BLaER1 treated with 17β-estradiol and CSF1 and Interleukin-3, amounts not matched to agents 10 nM and 100 nM (cell line): ENCODE measurements at regions not wholly inside any gene's neighbourhood (a gene's known extent, or its start where the extent isn't known, plus 50 kb on each side); places are given as distances from the start of the nearest gene placed in this dataset.

Source experiments
- H3K27ac ChIP-seq, 11 experiments: shearing (Covaris generic); formaldehyde crosslinking; 2 replicates each; pipeline ENCODE4 v1.8.1; 2022
- H3K27me3 ChIP-seq, 11 experiments: shearing (Covaris generic); formaldehyde crosslinking; 2 replicates each; pipeline ENCODE4 v1.8.1; 2022
- H3K36me3 ChIP-seq, 11 experiments: shearing (Covaris generic); formaldehyde crosslinking; 2 replicates each; pipeline ENCODE4 v1.8.1; 2022
- H3K4me1 ChIP-seq, 10 experiments: shearing (Covaris generic); formaldehyde crosslinking; 2 replicates each; pipeline ENCODE4 v1.8.1; 2022
- H3K4me2 ChIP-seq, 11 experiments: shearing (Covaris generic); formaldehyde crosslinking; 2 replicates each; pipeline ENCODE4 v1.8.1; 2022
- H3K4me3 ChIP-seq, 10 experiments: shearing (Covaris generic); formaldehyde crosslinking; 2 replicates each; pipeline ENCODE4 v1.8.1; 2022
- H3K9ac ChIP-seq, 11 experiments: shearing (Covaris generic); formaldehyde crosslinking; 2 replicates each; pipeline ENCODE4 v1.8.1; 2022
- H3K9me3 ChIP-seq, 11 experiments: shearing (Covaris generic); formaldehyde crosslinking; replicated peaks in 1 of 11; 2 replicates each; pipeline ENCODE4 v1.8.1; 2022
- H4K20me1 ChIP-seq, 11 experiments: shearing (Covaris generic); formaldehyde crosslinking; 2 replicates each; pipeline ENCODE4 v1.8.1; 2022
- Cebpa-rat ChIP-seq, 11 experiments: shearing (Covaris generic); IDR thresholded peaks; 2 replicates each; pipeline ENCODE4 v1.8.1; 2022

GRCh38 chr10:69715156-69715898 is 85.3 kb downstream of the FAM241B start:
- no peak overlapping the region for H3K4me3 ChIP-seq
- H3K27ac ChIP-seq, result no peak overlapping the region
- H4K20me1 ChIP-seq, result no peaks in the 10 kb centered on the region
- H3K4me2 ChIP-seq, result no peak overlapping the region
- no peaks in the 10 kb centered on the region for H3K27me3 ChIP-seq
- H3K4me1 ChIP-seq, result no peaks in the 10 kb centered on the region
- no peaks in the 10 kb centered on the region for H3K36me3 ChIP-seq
- TF ChIP-seq Cebpa-rat (IDR thresholded peaks at IDR 0.05), result no peak
- H3K9me3 ChIP-seq, result no peaks in the 10 kb centered on the region
- no peak overlapping the region for H3K9ac ChIP-seq

- H3K27ac ChIP-seq, result no peak overlapping the region
- no peaks in the 10 kb centered on the region for H3K4me1 ChIP-seq
- TF ChIP-seq Cebpa-rat (IDR thresholded peaks at IDR 0.05), result no peak
- no peaks in the 10 kb centered on the region for H4K20me1 ChIP-seq
- no peaks in the 10 kb centered on the region for H3K27me3 ChIP-seq
- no peak overlapping the region for H3K4me3 ChIP-seq
- H3K9ac ChIP-seq, result no peak overlapping the region
- no peaks in the 10 kb centered on the region for H3K36me3 ChIP-seq
- no peak overlapping the region for H3K4me2 ChIP-seq
- peaks cover 0 to 4% (median under 1%) of the 10 kb centered on the region in 11 experiments; a peak in 11 of 22 replicates for H3K9me3 ChIP-seq
Observed at GRCh38 chr10:69715899-69716606, 85.7 kb upstream of the COL13A1 start.

- no peak overlapping the region for H3K27ac ChIP-seq
- peaks cover 0 to 4% (median 0%) of the 10 kb centered on the region in 10 experiments; a peak in 2 of 20 replicates for H3K4me1 ChIP-seq
- peaks cover 0 to 10% (median 9%) of the 10 kb centered on the region in 11 experiments; a peak in 14 of 22 replicates for H3K9me3 ChIP-seq
- no peak for TF ChIP-seq Cebpa-rat (IDR thresholded peaks at IDR 0.05)
- H4K20me1 ChIP-seq, result no peaks in the 10 kb centered on the region
- H3K27me3 ChIP-seq, result no peaks in the 10 kb centered on the region
- H3K36me3 ChIP-seq, result no peaks in the 10 kb centered on the region
- H3K9ac ChIP-seq, result no peak overlapping the region
- H3K4me3 ChIP-seq, result no peak overlapping the region
- no peak overlapping the region for H3K4me2 ChIP-seq
Observed at GRCh38 chr10:69716711-69717560, 84.8 kb upstream of the COL13A1 start.

- Histone ChIP-seq H3K9ac (no peak overlapping the region), H3K36me3 (no peaks in the 10 kb centered on the region), H3K4me2 (no peak overlapping the region), H3K9me3 (peaks cover 0 to 10% (median 9%) of the 10 kb centered on the region in 11 experiments; a peak in 14 of 22 replicates), H4K20me1 (no peaks in the 10 kb centered on the region), H3K4me1 (peaks cover 0 to 5% (median 0%) of the 10 kb centered on the region in 10 experiments; a peak in 2 of 20 replicates), H3K27ac (no peak overlapping the region), H3K27me3 (no peaks in the 10 kb centered on the region), H3K4me3 (no peak overlapping the region)
- no peak for TF ChIP-seq Cebpa-rat (IDR thresholded peaks at IDR 0.05)
Observed at GRCh38 chr10:69718951-69719350, 82.8 kb upstream of the COL13A1 start.

GRCh38 chr10:69721690-69722310 is 79.9 kb upstream of the COL13A1 start:
- peaks cover 0 to 5% (median 0%) of the 10 kb centered on the region in 10 experiments; a peak in 2 of 20 replicates for H3K4me1 ChIP-seq

GRCh38 chr10:69723653-69724052 is 78.1 kb upstream of the COL13A1 start:
- no peak for TF ChIP-seq Cebpa-rat (IDR thresholded peaks at IDR 0.05)

More at GRCh38 chr10:69721690-69722310, 79.9 kb upstream of the COL13A1 start:
- Histone ChIP-seq H3K4me2 (peak overlapping the region in 1 of 11 experiments; percentile 30; a peak in 1 of 22 replicates), H4K20me1 (no peaks in the 10 kb centered on the region; a peak in 1 of 22 replicates), H3K9ac (no peak overlapping the region), H3K36me3 (no peaks in the 10 kb centered on the region), H3K27ac (no peak overlapping the region), H3K9me3 (peaks cover 0 to 10% (median 9%) of the 10 kb centered on the region in 11 experiments; a peak in 14 of 22 replicates), H3K4me3 (no peak overlapping the region), H3K27me3 (no peaks in the 10 kb centered on the region)
- no peak for TF ChIP-seq Cebpa-rat (IDR thresholded peaks at IDR 0.05)

GRCh38 chr10:69726850-69727249 is 74.9 kb upstream of the COL13A1 start:
- H3K4me3 ChIP-seq, result no peak overlapping the region
- H3K4me2 ChIP-seq, result no peak overlapping the region
- no peak overlapping the region for H3K27ac ChIP-seq
- no peak for TF ChIP-seq Cebpa-rat (IDR thresholded peaks at IDR 0.05)
- H4K20me1 ChIP-seq, result no peaks in the 10 kb centered on the region; a peak in 1 of 22 replicates
- peaks cover 5 to 21% (median 12%) of the 10 kb centered on the region in 10 experiments for H3K4me1 ChIP-seq
- peaks cover 0 to 1% (median 0%) of the 10 kb centered on the region in 11 experiments; a peak in 1 of 22 replicates for H3K9me3 ChIP-seq
- H3K36me3 ChIP-seq, result no peaks in the 10 kb centered on the region
- no peaks in the 10 kb centered on the region for H3K27me3 ChIP-seq
- no peak overlapping the region for H3K9ac ChIP-seq

More at GRCh38 chr10:69723653-69724052, 78.1 kb upstream of the COL13A1 start:
- no peak overlapping the region for H3K4me3 ChIP-seq
- no peaks in the 10 kb centered on the region for H3K27me3 ChIP-seq
- H4K20me1 ChIP-seq, result no peaks in the 10 kb centered on the region; a peak in 1 of 22 replicates
- H3K9ac ChIP-seq, result no peak overlapping the region
- no peak overlapping the region for H3K27ac ChIP-seq
- peaks cover 0 to 10% (median 9%) of the 10 kb centered on the region in 11 experiments; a peak in 14 of 22 replicates for H3K9me3 ChIP-seq
- peaks cover 0 to 15% (median 7%) of the 10 kb centered on the region in 10 experiments; a peak in 10 of 20 replicates for H3K4me1 ChIP-seq
- no peak overlapping the region for H3K4me2 ChIP-seq
- no peaks in the 10 kb centered on the region for H3K36me3 ChIP-seq

- Histone ChIP-seq H3K27ac (no peak overlapping the region), H3K4me2 (peak overlapping the region in 3 of 11 experiments; percentile 35 to 66 (median 57); a peak in 8 of 22 replicates), H3K4me3 (no peak overlapping the region), H3K27me3 (no peaks in the 10 kb centered on the region), H3K9me3 (no peaks in the 10 kb centered on the region), H3K36me3 (no peaks in the 10 kb centered on the region), H3K4me1 (peaks cover 10 to 34% (median 22%) of the 10 kb centered on the region in 10 experiments), H4K20me1 (peaks cover 0 to 4% (median 0%) of the 10 kb centered on the region in 11 experiments; a peak in 1 of 22 replicates), H3K9ac (no peak overlapping the region)
- TF ChIP-seq Cebpa-rat (IDR thresholded peaks at IDR 0.05), result no peak
Observed at GRCh38 chr10:69728335-69728870, 73.3 kb upstream of the COL13A1 start.
